HG03066 (cell line): ENCODE measurements at regions not wholly inside any gene's neighbourhood (a gene's known extent, or its start where the extent isn't known, plus 50 kb on each side); places are given as distances from the start of the nearest gene placed in this dataset.
"Not testable (repeated sequence)": the region's sequence is repeated elsewhere in the genome, so short reads cannot be mapped to it uniquely, and the experiment has no call there.

Experiments used
- ATAC-seq: cut with Tn5 transposase; IDR thresholded peaks from one replicate; pipeline ENCODE4 v1.9.1; 2021; ENCODE audit warnings: low read depth; ENCODE audit not compliant: unreplicated experiment

DNA sequence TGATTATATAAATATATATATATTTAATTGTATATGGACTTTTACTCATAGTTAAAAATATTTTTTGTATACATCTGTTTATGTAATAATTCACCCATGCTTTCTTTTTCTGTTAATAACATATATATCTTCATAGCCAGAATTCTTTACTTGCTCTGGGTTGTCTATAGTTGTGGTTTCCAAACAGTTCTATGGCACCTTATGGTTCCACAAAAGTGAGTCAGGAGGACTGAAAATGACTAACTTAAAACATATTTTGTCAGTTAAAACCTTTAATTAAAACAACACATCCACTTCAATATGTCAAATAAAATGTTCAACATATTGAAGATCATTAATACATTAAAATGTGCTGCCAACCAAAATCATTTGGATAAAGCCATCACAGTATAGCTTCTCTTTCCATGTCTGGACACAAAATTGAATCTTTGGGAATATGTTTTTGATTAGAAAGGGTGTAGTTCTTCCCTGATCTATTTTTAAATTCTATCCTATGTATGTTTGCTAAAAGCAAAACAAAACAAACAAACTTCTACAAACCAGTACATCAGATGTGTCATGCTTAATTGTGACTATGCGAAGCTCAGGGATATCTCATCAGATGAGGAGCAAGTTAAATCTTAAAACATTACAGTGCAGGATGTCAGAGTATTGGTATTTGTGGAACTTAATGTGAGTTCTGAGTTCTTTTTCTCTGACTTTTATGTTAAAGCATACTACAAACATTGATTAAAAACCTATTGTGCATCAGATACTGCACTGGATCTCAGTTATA is 1488.4 kb upstream of the TENM4 start:
- no peak for ATAC-seq

DNA sequence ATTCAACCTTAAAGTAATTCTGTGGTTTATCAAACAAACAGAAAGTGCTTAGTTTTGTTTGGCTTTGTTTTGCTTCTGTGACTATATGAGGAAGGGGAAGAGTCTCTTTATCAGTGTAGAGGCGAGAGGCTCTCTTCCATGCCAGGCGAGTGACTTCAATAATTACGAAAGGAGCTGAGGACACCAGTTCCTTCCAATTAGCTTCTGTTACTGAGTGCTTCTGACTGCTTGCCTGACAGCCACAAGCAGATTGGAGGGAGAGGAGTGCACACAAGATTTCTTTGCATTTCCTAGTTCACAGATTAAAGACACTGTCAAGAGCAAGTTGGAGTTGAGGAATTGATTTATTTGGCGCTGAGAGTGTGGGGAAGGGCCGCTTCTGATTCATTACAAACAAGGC is 1484.5 kb upstream of the TENM4 start:
- no peak for ATAC-seq

DNA sequence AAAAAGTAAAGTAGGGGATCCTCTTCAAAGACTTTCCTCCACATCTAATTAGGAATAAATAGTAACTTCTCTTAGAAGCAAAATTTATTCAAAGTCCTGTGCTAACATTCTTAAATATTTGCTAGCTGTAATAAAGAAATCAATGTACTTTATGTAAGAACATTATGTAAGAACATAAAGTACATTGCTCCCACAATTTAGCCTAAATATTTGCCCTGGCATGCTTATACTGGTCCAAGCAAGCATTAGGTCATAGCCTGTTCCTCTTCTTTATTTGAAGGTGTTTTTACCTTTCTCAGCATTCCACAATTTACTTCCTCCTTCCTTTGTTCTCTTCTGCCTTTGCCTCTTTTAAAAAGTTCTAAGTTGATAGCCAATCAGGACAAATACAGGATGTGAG is 1480.5 kb upstream of the TENM4 start:
- not testable (repeated sequence) for ATAC-seq

DNA sequence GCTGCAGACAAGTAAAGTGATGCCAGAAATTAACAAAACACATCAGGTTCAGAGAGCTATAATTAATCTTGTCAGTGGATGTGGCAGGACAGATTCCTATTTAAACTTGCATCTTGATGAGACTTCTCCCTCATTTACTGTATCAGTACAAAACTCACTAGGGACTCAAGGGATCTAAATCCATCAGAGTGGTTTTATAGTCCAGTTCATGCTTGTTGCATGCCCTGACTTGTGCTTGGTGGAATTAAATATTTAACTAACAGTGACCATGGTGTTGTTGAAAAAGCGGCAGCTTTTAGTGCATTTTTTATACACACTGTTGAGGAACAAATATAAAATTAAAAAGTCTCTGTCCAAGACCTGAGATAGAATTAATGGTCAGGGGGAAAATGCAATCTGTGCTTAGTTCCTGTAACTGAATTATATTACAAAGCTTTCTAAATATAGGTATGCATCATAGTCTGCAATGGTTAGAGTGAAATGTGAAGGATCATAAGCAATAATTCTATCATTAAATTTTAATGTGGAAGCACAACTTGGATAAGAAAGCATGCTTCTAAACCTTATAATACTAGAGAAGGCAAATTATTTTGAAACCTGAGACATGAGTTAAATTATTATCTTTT is 1475.5 kb upstream of the TENM4 start:
- ATAC-seq: no peak

DNA sequence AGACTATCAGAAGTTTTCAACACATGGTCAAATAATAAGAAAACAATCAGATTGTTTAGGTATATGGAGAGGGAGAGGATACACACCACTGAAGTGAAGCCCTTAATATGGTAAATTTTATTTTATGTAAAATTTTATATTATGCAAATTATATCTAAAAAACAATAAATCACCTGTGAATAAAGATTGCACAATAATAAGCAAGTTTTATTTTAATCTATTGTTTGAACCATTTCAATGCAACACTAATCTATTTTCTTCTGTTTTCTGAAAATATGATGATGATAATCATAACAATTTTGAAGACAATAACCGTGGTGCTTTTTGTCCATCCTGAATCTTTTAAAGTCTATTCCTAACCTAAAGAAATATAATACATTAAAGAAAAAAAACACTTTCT is 1473.5 kb upstream of the TENM4 start:
- no peak for ATAC-seq

DNA sequence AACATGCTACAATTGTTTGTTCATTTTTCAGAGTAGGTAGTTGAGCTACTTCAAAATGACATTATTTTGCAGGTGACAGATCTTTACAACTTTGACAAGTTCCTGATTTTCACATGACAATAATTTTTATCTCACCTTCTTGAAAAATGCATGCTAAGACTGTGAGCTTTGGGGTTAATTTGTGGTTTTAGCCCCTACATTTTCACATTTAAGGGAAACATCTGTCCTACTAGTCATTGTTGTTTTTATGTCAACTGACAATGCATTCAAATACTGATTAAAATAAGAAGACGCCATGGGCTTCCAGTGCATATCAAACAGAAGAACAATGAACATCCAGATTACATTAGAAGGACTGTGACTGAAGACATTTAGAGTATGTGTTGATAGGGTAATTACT is 1470.8 kb upstream of the TENM4 start:
- no peak for ATAC-seq

DNA sequence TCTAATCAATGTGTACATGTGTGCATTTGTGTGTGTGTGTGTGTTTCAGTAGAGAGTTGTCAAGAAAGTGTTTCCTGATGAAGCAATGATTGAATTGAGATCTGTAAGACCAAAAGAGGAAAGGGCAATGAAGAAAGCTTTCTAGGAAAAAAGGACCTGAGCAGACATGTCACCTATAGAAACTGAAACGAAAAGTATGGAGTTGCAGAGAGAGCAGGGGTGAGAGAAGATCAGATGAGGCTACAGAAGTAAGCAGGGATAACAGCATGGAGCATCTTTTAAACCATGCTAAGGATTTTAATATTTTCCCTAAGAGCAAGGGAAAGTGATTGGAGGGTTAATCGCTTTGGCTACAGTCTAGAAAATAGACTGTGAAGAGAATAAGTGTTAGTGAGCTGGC is 1459.4 kb upstream of the TENM4 start:
- peak; percentile 65 for ATAC-seq

DNA sequence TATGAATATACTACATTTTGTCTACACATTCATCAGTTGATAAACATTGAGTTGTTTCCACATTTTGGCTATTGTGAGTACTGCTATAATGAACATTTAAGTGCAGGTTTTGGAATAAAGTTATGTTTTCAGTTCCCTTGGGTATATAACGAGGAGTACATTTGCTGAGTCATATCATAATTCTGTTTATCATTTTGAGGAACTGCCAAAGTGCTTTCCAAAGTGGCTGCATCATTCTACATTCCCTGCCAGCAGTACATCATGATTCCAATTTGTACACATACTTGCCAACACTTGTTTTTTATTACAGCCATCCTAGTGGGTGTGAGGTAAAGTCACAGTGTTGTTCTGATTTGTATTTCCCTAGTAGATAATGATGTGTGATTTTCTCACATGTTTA is 1458.6 kb upstream of the TENM4 start:
- ATAC-seq: no peak

DNA sequence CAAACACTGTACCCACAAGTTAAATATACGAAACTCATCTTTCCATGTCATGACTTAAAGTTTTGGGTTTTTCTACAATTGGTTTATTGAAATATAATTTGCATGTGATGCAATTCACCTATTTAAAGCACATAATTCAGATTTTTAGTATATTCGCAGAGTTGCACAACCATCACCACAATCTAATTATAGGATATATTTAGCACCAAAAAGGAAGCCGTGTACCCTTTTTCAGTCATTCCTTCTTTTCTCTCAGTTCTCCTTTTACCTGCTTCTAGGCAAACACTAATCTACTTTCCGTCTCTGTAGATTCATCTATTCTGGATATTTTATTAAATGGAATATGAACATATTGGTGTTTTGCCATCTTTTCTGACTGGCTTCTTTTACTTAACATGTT is 1458.1 kb upstream of the TENM4 start:
- no peak for ATAC-seq

DNA sequence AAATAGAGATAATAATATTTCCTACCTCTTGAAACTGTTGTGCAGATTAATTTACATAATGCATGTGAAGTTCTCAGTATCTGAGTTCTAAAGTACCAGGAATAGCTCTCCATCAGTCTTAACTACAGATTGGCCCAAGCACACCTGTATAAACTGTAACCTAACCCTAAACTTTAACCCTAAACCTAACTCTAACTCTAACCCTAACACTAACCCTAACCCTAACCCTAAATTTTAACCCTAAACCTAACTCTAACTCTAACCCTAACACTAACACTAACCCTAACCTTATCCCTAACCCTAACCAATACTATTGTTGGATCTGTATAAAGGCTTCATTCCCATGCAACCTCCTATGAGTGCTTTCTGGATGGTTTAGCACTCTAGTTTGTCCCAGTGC is 1445.9 kb upstream of the TENM4 start:
- ATAC-seq: no peak

DNA sequence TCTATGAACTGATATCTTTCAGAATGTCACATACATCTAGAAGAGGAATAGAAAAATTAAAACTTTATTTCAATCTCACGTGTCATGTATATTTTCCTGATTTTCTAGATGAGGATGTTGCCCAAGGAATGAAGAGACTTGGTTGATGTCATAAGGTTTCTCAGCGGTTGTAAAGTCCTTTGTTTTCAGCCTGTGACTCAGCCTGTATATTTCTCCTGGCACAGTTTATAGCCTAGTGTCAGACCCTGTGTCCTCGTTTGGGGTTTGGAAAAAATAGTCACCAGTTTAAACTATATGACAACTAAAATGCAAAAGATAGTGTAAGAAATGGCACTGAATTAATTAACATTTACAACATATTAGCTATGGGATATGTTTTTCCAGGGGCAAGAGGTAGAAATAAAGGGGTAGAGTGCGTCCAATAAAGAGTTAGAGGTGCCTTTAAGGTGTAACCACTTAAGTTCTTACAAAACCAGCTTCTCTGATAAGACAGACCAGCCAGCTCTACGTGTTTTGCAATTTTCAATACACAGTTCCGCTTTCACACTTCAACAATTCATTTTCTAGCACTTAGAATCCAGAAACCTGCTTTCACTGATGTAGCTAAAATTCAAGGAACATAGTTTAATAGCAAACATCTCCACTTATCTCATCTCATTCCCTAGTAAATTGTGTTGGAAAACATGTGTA is 1432.6 kb upstream of the TENM4 start:
- ATAC-seq: no peak

DNA sequence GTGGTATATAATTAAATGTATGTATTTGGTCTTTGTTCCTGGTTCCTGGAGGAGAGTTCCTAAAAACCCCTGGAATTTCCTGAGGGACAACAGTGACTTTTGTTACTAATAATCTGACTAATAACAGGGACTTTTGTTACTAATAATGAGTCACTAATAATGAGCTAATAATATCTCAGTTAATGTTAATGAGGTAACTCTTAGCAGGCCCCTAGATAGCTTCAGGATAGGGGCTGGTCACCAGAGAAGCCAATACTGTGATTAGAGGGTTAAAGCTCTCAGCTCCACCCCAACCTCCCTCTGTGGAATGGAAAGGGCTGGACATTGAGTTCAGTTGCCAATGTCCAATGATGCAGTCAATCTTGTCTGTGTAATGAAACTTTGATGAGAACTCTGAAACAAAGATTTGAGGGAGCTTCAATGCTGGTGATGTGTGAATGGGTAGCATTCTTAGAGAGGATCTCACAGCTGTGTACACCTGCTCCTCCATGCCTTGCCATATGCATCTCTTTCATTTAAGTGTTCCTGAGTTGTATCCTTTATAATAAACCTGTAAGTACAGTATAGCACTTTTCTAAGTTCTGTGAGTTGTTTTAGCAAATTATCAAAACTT is 1431.4 kb upstream of the TENM4 start:
- no peak for ATAC-seq

DNA sequence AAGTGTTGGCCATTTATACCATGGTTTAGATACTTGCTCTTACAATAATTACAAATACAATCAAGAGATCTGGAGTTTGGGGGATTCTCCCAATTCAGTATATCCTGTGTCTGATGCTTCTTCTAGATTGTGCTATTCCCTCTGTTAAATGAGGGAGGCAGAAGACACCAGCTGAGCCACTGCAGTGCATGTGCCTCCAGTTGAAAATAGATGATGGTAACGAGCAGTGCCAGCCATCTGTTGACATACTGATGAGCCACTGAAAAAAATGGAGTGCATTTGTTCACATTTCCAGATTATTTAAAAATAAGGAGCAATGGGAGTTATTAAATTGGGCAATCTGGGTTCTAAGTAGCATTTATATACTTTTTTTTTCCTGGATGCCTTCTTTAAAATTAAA is 1428.0 kb upstream of the TENM4 start:
- no peak for ATAC-seq

DNA sequence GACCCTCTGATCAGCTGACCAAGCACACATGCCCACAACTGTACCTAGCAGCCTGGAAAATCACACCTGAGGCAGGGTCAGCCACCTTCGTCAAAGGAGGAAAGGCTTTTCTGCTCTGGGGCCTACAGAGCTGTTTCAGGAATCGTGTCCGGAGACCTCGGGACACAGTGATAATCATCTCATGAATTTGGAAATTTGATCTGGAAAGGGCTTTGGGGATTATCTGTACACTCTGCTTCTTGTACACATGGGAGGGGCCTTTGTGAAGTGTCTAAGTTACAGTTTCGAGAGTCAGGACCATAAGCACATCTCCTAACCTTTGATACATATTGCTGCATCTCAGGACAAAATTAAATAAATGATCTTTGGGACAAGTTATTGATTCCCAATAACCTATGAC is 1421.2 kb upstream of the TENM4 start:
- ATAC-seq: no peak

DNA sequence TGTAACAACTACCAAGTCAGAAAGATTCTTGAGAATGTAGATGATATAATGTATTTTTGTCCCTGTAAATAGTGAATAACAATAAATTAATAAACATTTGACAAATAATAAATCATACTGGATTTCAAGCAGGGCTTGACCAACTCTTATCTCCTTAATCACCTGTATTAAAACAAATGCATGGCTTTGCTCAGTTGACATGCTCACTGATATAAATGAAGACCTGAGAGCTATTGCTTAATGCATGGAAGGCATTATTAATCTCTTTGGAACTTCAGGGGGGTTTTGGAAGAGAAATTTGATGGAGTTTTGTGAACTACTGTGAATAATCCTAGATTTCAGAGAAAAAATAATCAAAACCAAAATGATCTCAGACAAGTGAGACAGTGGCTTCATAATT is 1420.4 kb upstream of the TENM4 start:
- no peak for ATAC-seq

DNA sequence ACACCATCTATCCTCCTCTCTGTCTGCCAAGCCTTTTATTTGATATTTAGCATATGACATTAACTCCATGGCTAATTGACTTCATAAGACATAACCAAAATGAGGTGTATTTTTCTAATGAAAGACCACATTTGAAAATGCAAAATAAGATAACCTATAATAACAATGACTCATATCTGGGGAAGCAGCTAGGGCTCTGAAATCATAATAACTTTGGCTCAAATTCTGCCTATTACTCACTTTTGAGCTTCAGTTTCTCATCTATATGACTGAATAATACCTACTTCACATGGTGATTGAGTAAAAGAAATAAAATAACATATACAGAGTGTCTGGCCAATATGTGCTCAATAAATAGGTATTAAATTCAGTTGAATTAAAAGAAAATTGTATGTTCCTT is 1419.8 kb upstream of the TENM4 start:
- ATAC-seq: no peak

DNA sequence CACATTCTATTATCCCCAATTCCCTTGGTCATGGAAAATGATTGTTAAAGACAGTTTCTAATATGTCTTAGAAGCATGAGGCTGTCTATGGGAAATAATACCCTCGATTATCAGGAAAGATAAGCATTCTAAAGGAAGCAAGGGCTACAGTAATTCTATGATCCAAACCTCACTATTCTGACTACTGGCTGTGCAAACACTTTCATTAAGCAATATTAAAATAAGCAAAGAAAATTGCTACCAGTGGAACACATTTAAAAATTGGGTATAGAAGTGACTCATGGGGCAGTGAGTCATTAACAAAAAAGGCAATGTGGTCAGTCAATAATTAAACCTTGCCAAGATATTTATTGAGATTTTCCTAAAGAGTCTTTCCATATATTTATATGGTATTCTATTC is 1415.2 kb upstream of the TENM4 start:
- no peak for ATAC-seq

DNA sequence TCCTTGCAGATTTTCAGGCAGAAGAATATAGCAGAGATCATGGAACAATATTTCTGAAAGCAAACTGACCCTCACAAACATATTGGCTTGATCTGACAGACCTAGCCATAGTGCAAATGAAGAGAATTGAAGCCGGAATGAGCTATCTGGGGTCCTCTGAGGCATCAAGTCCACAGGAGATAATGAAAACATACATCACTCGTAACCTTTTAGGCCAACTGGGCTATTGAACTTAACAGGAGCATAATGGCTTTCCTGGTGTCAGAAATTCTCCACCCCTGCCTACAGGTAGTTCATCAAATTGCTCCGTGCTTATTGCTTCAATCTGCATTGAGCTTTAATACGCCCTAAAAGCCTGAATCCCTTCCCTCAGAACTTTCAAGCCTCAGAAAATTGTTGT is 1414.6 kb upstream of the TENM4 start:
- no peak for ATAC-seq

DNA sequence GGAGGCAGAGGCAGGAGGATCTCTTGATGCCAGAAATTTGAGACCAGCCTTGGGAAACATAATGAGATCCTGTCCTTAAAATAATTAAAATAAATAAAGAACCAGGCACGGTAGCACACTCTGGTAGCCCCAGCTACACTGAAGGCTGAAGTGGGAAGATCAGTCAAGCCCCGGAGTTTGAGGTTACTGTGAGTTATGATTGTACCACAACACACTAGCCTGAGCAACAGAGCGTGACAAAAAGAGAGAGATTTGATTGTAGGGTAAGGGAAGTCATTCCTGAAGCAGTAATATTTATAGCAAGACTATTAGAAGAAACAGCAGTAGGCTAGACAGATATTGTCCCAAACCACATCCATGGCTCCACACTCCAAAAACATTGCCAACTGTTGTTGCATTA is 1408.4 kb upstream of the TENM4 start:
- ATAC-seq: peak; percentile 49

DNA sequence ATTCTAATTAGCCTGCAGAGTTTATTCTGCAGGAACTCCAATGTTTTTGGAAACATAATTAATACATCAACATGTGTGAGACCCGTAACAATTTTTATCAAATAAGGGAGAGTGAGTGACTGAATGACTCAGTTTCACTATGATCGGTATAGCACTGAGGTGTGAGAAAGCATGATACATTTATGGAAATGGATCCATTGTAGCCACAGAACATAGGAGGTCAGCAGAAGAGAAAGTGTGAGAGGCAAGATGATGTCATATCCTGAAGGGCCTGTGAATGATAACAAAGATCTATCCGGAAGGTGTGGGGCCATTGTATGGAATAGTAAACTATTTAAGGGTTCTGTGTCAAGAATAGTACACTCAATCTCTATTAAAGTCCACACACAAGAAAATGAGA is 1406.1 kb upstream of the TENM4 start:
- ATAC-seq: peak; percentile 92

DNA sequence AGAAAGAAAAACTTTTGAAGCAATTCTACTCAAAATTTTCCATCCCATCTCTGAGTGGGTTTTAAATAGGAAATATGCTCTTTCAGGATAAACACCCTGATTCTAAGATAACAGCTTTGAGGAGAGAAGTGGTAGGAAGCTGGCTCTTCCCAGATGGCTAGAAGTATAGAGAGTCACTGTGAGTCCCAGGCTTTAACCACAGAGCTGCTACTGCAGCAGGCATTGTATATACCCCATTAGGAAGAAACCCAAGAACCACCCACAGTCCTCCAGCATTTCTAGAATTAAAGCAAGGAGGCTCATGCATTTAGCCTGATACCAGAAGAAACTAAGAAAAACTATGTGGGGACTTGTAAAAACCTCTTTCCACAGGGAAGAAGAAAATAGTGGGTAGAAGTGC is 1405.6 kb upstream of the TENM4 start:
- ATAC-seq: no peak
